ENCODE measurements at regions not wholly inside any gene's neighbourhood (a gene's known extent, or its start where the extent isn't known, plus 50 kb on each side); places are given as distances from the start of the nearest gene placed in this dataset.

- no peak for TF ChIP-seq CTCF (IDR thresholded peaks at IDR 0.05; ENCODE audit: low read depth, low read length)
- TF ChIP-seq MYC (IDR thresholded peaks at IDR 0.05; ENCODE audit: low read depth, low read length), result no peak
- TF ChIP-seq POLR2A (IDR thresholded peaks at IDR 0.05; ENCODE audit: extremely low read depth, insufficient read length), result no peak
- TF ChIP-seq MAX (IDR thresholded peaks at IDR 0.05; ENCODE audit: low read depth, low read length), result no peak
These were observed 72.6 kb upstream of the PGBD5 start for GRCh38 chr1:230498704-230499103.
